KBM-7 (cell line): ENCODE measurements at regions not wholly inside any gene's neighbourhood (a gene's known extent, or its start where the extent isn't known, plus 50 kb on each side); places are given as distances from the start of the nearest gene placed in this dataset.
"Not testable (repeated sequence)": the region's sequence is repeated elsewhere in the genome, so short reads cannot be mapped to it uniquely, and the experiment has no call there.

Source experiments
- DNase-seq: peaks from one replicate; pipeline ENCODE4 v3.0.0-alpha.2; 2015
- in situ Hi-C: fragments of 300-500 bp; cut with MboI; formaldehyde crosslinking; loops from 2 replicates; pipeline ENCODE4 v1.14.3; 2020; ENCODE audit warnings: low sequenced_read_pairs, low pct_unique_long_range_greater_than_20kb, mixed read lengths

DNA sequence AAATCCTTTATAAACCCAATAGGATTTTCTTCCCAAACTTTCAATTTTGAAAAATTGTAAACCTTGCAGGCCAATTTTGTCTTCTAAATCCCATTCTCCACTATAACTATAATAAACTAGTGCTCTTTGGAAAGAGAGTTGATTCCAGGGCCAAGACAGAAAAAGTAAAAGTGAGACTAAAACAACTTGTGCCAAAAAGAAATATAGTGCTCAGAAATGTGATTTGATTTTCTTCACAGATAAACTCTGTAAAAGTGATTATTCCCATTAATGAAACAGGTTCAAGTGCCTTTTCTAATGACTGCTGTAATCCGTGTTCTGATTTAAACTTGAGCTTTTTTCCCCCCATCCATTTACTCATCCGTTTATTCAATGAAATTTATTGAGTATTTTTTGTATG is 1831.1 kb downstream of the SLITRK5 start:
- in situ Hi-C loops, result no loop called here
- DNase-seq, result no peak

DNA sequence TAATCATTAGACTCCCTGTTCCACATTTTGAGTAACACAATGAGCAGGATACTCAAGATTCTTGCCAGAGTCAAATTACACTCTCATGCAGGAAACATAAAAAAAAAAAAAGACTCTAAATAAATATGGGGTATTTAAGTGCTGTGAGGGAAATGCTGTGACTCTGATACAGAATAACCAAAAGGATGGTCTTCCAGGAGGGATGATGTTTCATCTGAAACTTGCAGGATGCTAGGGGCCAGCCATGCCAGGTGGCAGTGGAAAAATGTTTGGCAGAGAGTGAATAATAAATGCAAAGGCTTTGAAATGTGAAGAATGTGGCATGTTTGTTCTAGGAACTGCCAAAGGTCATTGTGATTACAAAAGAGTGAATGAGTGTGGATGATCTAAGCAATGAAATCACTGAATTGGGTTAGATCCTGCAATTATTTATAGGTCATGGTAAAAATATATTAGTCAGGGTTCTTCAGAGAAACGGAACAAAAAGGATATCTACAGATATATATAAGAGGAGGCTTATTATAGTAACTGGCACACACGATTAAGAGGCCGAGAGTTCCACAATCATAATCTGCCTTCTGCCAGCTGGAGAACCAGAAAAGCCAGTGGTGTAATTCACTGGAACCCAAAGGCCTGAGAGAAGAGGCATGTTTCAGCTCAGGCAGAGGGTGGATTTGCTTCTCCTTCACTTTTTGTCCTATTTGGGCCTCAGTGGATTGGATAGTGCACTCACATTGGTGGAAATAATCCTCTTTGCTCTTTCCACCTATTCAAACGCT is 1832.8 kb upstream of the MIR17HG start:
- in situ Hi-C loops, result no loop called here
- no peak for DNase-seq

DNA sequence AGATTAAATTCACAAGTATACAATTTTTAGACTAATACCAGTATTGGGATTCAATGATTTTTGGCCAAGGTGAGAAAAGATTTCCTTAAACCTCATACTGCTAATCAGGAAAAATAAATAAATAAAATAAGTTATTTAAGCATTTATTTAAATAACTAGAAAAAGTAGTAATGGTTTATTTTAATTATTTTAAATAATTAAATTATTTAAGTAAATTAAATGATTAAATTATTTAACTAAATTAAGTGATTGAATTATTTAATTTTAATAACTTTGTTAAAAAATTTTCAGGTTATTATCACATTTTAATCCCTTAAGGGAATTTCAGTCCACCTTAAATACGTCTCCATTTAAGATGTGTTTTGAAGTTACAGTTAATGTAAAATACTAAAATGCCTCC is 1831.5 kb upstream of the MIR17HG start:
- in situ Hi-C loops, result no loop called here
- no peak for DNase-seq

DNA sequence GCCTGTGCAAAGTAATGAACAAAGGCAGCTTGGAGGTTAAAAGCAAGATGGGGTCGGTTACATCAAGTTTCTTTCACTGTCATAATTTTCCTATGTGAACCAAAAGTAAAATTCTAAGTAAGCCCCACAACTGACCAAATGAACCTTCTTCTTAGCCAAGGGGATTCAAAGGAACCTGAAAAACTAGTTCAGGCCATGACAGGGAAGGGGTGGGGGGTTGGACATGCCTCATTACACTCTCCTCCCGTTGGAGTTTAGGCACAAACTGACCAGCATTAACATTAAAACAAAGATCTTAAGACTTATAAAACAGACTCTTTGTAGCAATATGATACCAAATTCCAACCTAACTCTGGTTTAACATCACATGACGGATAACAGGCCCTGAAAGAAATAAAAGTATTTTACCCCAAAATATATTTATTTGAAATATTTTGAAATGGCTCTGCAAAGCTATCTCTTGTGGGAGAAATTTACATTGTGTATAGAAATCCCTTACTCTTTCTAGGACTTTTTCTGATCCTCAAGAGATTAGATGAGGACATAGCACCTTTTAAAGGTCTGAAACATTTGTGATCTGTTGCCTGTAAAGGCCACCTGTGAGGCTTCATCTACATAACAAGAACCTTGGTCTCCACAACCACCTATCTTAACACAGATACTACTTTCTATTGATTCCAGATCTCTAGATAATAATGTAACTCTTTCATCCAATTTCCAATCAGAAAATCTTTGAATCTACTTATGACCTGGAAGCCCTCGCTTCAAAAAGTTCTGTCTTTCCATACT is 1829.0 kb upstream of the MIR17HG start:
- in situ Hi-C loops, result no loop called here
- DNase-seq, result no peak

DNA sequence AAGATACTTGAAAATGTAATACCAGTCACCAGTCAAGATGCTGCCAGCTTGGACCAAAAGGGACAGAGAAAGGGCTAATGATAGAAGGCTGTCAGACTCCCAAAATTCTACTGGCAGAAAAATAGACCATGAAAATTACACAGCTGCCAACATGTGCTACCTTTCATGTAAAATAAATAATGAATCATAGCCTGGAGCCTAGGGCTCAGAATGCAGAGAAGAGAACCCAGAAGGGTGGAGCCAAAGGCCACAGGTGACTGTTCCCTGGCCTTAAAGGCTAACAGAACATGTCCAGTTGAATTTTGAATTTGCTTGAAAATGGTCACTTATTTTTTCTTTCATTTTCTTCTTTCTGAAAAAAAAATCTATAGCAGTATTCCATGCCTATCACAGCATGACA is 1827.0 kb upstream of the MIR17HG start:
- DNase-seq, result no peak
- in situ Hi-C loops, result no loop called here

DNA sequence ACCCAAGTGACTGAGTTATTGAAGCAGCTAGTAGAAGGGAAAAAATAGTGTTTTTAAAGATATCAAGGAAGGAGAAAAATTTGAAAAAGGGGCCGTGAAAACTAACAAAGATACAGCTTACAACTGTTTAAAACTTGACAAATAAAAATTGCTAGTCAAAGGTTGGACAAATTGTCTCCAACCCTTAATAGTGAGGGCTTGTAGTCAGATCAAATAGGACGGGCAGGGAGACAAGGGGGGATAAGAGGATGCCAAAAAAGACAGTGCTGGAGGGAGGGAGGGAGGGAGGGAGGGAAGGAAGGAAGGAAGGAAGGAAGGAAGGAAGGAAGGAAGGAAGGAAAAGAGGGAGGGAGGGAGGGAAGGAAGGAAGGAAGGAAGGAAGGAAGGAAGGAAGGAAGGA is 1825.8 kb upstream of the MIR17HG start:
- DNase-seq, in situ Hi-C loops: not testable (repeated sequence)

DNA sequence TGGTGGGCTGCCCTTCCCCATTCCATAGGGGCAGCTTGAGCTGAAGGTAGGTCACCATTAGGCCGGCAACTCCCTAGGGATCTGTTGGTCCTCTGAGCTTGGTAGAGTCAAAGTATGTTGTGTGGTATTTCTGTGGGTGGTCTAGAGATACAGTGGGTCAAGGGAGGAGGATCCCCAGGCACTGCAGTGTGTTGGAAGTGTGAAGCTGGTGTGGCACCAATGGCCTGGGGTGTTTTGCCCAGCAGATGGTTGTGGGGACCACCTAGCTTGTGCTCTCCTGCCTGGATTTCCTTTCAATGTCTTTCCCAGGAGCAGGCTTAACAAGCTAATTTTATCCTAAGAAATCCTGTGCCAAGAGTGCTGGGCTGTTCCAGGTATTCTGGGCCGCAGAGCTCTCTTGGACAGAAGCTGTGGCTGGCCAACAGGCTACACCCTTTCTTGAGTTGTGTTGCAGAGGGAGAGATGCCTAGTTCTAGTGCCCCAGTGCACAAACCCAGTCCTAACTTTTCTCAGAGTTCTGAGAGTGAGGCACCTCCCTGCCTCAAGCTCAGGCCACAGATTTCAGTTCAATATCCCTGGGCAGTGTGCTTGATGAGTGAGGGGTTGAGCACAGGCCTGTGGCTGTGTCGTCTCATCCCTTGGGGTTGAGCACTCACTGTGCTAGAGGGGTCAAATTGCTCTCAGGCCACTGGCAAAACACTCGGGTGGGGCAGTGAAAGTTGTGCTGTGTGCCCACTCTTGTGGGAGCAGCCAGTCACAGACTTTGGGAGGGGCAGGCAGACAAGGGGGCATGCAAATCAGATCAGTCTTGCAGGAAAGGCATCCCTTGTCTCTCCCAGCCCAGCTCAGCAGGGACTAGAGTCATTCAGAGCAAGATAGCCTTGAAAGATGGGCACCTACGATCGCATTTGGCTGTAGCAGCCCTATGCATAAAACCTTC is 1806.1 kb upstream of the MIR17HG start:
- in situ Hi-C loops, result no loop called here

DNA sequence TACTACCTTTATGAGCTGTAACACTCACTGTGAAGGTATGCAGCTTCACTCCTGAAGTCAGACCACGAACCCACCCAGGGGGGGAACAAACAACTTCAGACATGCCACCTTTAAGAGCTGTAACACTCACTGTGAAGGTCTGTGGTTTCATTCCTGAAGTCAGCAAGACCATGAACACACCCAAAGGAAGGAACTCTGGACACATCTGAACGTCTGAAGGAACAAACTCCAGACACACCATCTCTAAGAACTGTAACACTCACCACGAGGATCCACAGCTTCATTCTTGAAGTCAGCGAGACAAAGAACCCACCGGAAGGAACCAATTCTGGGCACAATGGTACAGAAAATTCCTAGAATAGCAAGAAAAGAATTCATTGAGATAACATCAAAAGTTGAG is 1796.5 kb upstream of the MIR17HG start:
- DNase-seq, result no peak
- in situ Hi-C loops, result no loop called here

More for the DNA sequence above, 1806.1 kb upstream of the MIR17HG start:
- no peak for DNase-seq

DNA sequence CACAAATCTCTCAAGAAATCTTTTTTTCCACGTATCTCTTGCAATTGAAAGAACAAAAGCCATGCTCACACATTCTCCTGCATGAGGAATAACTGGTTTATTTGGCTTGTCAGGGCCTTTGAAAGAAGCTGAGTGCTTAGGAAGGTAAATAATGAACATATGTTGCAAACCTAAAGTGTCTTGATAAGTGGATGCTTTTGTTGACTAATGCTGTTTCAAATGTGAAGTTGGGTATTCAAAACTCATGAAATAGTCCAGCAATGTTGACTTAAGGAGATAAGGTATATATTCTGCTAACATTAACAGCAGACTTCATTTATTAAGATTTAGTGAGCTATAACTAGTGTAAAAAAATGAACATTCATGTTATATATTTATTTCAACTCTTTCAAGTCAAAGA is 1792.7 kb upstream of the MIR17HG start:
- DNase-seq, result no peak

DNA sequence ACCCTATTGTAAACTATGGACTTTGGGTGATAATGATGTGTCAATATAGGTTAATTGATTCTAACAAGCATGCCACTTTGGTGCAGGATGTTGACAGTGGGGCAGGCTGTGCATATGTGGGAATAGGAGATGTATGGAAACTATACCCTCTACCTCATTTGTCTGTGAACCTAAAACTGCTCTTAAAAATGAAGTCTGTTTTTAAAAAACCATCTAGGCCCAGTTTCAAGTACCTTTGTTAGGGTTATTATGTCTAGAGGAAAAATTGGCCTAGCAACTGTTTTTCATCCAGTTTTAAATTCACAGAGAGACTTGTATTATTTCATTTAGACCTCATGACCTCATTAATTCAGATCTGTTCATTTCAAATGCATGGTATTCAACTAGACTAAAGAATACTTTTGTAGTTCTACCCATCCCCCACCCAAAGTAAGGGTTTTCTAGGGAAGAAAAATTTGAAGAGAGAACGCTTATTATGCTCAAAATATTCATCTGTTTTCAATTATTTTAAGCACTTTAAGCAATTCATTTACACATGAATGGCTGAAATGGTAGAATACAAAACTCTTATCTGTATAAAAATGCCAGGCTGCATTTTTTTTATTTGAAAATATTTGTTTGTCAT is 1781.9 kb upstream of the MIR17HG start:
- in situ Hi-C loops, result no loop called here
- DNase-seq, result no peak

More for the DNA sequence above, 1792.7 kb upstream of the MIR17HG start:
- in situ Hi-C loops, result no loop called here

DNA sequence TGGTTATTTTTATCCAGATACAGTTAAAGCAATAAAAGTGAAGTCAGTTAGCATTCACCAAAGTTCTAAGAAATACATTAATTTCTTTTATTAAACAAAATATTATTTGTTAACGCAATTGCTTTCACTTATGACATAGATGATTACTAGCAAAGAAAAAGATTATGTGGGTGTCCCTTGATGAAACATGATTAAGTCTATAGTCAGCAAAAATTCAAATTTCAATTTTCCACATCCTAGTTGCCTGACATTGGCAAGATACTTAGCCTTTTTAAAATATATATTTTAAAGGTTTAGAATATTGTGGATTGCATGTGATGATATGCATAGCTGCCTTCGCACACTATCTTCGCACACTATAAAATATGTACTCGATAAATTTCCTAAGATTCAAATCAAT is 1780.5 kb upstream of the MIR17HG start:
- in situ Hi-C loops, result no loop called here
- DNase-seq, result no peak

DNA sequence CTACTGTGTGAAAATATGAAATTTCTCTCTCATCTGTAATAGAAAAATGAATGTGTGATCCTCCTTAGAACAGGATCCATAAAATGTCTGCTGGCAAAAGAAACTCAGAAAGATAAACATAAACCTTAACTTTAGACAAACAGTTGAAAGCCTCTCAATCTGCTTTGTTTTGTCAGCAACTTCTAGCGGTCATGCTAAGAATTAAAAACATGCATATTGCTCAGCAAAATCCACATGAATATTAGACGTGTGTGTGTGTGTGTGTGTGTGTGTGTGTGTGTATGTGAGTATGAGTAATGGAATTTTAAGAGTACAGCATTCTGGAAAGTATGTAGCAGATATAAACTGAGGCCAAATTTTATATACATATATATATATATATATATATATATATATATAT is 1779.2 kb upstream of the MIR17HG start:
- in situ Hi-C loops, result no loop called here
- no peak for DNase-seq

DNA sequence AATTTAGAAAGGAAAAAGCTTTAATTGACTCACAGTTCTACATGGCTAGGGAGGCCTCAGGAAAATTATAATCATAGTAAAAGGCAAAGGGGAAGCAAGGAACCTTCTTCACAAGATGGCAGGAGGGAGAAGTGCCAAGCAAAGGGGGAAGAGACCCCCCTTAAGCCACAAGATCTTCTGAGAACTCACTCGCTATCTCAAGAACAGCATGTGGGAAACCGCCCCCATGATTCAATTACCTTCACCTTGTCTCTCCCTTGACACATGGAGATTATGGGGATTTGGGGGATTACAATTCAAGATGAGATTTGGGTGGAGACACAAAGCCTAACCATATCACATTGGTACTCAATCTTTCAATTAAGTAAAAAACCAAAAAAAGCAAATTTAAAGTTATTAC is 1778.7 kb upstream of the MIR17HG start:
- in situ Hi-C loops, result no loop called here

DNA sequence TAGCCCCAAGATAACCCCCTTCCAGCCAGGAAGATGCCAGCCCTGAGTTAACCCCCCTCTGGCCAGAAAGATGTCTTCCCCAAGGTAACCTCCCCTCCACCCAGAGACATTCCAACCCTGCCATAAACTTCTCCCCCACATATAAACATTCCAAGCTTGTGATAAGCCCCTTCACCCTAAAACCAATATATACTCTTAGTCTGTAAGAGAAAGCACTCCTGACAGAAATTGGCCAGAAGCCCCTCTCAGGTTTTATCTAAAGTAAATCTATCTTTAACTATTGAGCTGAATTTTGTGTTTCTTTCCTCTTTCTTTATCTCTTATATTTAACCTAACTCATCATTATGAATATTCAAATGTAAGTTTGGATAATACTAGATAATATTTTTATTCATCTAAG is 1775.8 kb upstream of the MIR17HG start:
- in situ Hi-C loops, result no loop called here

More for the DNA sequence above, 1778.7 kb upstream of the MIR17HG start:
- DNase-seq, result peak; percentile 31

DNA sequence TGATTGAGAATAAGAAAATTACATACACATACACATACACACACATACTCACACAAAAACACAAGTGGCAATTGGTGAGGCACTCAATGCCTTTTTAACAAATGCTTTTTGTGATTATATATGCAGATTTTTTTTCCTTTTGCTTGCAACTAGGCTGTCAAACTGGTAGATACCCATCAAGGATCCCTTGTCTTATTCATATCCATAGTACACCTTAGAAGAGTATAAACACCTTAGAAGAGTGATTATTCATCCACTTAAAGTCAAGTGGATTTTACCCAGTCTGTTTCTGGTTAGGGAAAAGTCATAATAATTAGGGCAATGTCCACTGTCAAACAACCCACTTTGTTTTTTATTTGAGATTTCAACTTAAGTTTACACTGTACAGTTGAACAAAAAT is 1773.4 kb upstream of the MIR17HG start:
- DNase-seq, result no peak
- in situ Hi-C loops, result no loop called here

More for the DNA sequence above, 1775.8 kb upstream of the MIR17HG start:
- DNase-seq, result no peak

DNA sequence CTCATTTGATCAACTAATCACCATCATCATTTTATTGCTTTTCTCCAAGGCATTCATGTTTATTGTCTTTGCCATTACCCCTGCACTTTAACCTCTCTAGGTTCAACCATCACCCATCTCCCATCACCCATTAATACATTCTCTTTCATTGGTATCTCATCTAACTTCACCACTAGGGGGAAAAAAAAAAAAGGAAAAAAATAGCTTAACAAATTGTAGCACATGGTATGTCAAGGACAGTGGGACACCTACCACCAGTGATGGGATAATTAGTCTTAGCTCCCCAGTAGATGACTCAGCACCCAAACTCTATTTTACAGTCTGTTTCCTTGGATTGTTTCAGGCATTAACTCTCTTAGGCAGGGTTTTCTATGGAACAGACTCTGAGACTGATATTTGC is 1770.2 kb upstream of the MIR17HG start:
- DNase-seq, result no peak
- in situ Hi-C loops, result no loop called here

DNA sequence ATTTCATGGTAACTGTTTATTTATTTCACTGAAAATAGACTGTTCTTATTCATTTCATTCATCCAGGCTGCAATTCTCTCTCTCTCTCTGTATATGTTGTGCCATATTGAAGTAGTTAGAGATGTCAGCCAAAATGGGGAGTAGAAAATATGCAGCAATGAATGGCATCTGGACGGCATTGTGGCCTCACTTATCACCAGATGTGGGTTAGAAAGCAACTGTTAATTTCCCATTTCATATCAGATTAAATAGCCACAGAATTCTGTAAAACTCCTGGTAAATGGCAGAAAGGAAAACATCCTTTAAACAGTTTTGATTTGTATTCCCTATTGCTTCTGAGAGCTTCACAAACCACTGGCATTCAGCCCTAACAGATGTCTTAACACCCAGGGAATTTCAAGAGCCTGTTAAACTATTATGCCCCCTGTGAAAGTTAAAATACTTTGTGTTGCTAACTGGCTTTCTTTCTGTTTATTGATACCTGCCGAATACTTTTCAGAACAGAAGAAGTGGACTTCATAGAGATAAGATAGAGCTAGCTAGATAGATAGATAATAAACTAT is 1763.3 kb upstream of the MIR17HG start:
- in situ Hi-C loops, result no loop called here
- no peak for DNase-seq

DNA sequence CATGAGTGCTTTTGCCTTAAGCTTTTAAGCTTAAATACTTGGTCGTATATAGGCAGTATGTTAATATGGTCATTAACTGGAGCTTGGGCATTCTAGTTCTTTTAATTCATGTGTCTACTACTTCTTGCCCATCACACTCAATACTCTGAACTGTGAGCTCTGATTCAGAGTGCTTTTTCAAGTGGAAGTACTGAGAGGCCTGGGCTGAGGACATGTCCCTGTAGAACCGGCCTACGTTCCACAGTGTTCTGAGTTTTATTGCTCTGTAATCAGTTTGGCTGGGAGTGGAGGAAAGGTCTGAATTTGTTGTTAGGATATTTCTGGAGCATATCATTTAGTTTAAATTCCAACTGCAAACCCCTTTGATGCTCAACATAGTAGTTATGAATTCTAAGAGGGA is 1744.8 kb upstream of the MIR17HG start:
- in situ Hi-C loops, result no loop called here
- no peak for DNase-seq

DNA sequence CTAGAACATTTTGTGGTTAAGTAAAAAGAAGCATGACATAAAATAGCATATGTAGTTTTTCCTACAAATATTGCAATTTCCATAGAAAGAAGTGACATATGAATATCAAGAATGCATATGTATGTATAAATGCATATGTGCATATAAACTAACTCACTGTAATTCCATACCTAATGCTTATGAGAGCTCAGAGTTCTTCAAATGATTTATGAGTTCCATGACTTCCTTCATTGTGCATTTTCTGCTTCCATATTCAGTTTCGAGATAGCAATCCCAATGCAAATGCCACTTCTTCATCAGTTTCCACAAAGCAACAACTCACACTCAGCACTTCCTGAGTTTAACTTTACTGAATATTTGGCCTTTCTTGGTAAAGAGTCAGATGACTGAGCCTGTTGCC is 1744.3 kb upstream of the MIR17HG start:
- DNase-seq, result no peak
- in situ Hi-C loops, result no loop called here
